Smooth muscle cell of the brain vasculature (primary cell): ENCODE measurements at regions not wholly inside any gene's neighbourhood (a gene's known extent, or its start where the extent isn't known, plus 50 kb on each side); places are given as distances from the start of the nearest gene placed in this dataset.
"Not testable (repeated sequence)": the region's sequence is repeated elsewhere in the genome, so short reads cannot be mapped to it uniquely, and the experiment has no call there.

Source experiments
- DNase-seq: peaks from one replicate; pipeline ENCODE4 v3.0.0-alpha.2; 2012; ENCODE audit warnings: low read depth, low spot score

DNA sequence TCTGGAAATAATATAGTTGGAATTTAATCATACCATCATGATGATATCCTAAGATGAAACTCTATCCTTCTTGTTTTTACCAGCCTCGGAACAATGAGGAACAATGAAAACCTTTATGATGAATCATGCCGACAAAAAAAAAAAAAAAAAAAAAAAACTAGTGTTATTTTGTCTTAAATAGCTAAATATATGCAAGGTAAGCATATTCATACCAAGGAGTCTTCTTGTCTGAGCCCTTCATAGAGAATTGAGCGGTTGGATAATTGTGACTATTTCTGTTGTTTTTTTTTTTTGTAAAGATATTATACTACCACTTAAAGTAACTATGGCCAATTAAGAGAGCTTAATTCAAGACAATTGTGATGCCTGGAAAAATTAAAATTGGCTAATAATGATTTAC lies 244.0 kb upstream of the PCDH9 start:
- no peak for DNase-seq

DNA sequence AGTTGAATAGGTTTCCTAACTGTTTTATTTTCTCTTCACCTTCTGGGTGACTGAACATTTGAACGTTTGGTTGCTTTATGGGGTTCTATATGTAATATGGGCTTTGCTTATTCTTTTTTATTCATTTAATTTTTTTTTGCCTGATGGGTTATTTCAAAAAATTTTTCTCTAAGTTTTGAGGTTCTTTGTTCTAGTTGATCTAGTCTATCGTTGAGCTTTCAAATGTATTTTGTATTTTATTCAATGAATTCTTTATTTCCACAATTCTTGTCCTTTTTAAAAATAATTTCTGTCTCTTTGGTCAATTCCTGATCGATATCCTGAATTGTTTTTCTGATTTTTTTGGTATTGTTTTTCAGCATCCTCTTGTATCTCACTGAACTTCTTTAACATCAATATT lies 239.5 kb upstream of the PCDH9 start:
- DNase-seq = no peak

DNA sequence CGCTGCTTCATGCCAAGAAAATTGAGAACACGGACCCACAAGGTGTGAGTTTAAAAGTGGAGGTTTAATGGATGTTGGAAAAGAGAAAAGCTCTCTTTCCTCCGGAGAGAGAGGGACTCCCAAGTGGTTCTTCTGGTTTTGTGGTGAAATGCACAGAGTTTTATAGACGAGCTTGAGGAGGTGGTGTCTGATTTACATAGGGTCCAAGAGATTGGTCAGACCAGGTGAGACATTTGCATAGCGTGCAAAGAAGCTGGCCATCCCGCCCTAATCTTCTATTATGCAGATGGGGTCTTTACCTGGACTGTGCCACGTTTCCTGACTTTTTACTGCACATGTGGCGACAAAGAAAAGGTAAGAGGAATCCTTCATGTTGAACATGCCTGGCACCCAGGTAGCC lies 236.4 kb upstream of the PCDH9 start:
- DNase-seq = no peak

DNA sequence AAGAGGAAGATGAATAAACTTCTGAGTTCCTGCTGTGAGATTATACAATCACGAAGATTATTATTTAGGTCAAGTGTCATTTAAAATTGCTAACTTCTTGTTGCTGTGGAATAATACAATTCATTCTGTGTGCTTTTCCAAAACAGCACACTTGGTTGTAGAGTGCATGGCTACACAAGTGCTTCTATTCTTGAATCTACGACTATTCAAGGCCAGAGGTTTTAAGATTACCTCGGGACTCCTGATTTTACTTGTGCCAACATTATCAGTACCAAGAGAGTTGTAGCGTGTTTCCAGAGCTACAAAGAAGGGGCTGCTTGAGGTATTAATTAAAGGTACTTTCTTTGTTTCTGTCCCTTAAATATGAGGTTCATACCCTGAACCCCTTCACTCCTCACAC lies 234.0 kb upstream of the PCDH9 start:
- DNase-seq = no peak

DNA sequence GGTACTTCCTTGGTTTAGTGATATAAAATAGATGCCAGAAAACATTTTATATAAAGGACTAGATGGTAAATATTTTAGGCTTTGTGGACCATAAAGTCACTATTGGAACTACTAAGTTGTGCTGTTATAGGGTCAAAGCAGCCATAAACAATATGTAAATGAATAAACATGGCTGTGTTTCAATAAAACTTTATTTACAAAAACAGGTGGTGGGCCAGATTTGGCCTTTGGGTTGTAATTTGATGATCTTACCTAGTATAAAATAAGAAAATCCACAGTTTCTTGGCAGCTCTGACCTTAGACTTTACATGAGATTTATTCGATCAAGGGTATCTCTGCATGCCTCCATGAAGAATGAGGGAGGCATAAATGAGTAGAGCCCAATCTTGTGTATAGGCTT lies 232.0 kb upstream of the PCDH9 start:
- DNase-seq = no peak

DNA sequence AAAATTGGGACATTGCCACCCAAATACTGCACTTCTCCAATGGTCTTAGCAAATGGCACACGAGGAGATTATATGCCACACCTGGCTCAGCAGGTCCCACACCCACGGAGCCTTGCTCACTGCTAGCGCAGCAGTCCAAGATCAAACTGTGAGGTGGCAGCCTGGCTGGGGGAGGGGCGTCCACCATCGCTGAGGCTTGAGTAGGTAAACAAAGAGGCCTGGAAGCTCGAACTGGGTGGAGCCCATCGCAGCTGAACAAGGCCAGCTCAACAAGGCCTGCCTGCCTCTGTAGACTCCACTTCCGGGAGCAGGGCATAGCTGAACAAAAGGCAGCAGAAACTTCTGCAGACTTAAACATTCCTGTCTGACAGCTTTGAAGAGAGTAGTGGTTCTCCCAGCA lies 222.4 kb upstream of the PCDH9 start:
- DNase-seq = not testable (repeated sequence)

DNA sequence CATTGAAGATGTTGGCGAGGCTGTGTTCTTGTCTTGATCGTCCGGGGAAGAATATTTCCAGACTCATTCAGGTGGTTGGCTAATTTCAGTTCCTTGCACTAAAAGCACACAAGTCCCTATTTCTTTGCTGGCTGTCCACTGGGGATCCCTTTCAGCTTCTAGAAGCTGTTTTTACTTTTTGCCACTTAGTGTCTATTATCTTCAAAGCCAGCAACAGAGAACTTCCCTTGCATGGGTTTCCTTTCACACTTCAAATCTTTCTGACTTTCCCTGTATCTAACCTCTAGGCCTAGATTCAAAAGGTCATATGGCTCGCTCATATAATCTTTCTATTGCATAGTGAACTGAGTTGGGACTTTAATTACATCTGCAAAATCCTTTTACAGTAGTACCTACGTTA lies 215.3 kb upstream of the PCDH9 start:
- DNase-seq = no peak

DNA sequence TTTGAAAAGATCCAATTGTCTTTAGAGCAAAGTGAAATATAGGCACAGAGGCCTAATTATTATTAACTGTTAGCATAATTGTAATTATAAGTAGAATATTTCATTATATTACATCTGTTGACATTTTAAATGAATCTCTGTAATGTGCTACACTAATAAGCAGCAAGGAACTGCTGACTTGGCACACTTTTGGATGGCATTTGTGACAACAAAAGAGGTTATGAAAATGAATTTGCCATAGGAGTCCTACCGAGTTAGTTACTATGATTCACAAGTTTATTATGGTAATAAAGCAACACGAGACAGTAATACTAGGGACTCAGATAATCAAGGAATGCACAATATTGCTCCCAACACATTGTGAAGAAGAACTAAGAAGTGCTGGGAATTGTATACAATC lies 213.8 kb upstream of the PCDH9 start:
- no peak for DNase-seq

DNA sequence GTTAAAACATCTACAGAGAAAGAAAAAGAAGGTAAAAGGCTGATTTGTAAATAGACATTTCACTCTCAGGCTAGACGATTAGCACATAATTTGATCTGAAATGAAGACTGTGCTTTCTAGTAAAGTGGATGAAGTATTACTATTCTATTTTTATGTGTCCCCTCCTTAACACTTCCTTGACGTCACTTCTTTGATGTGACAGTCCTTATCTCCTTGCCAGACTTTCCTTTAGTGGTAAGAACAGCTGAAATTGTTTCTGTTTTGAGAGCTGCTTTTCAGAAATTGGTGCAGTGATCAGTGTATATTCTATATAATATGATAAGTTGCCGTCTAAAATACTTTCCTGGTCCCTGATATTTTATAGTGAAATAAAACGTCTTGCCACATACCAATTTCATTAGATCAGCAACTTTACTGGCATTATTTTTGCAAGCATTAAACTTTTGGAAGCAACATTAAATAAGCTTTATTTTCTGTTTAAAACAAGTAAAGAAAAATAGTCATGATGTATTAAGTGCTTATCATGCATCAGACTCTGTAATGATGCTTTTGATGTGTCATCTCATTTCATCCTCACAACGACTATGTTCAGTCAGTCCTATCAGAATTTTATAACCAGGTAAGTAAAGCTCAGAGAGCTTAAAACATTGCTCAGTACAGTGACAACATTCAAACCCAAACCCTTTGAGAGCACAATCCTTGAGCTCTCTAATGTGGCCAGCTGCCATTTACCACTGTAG lies 210.3 kb upstream of the PCDH9 start:
- DNase-seq = no peak

DNA sequence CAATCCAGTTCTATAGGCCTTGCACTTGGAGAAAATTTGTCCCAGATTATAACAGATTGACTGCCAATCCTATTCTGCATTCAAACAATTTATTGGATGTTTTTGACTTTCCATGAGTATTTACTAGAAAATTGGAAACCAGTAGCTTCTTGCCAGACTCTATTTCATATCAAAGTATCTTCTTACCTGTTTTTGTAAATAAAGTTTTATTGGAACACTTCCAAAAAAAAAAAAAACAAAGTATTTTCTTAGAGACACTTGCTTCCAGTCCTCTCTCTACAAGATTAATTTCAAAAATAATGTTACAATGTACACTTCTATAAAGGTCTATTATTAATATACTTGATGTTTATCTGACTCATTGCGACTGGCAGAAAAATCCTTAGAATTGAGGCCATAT lies 209.2 kb upstream of the PCDH9 start:
- DNase-seq = no peak

DNA sequence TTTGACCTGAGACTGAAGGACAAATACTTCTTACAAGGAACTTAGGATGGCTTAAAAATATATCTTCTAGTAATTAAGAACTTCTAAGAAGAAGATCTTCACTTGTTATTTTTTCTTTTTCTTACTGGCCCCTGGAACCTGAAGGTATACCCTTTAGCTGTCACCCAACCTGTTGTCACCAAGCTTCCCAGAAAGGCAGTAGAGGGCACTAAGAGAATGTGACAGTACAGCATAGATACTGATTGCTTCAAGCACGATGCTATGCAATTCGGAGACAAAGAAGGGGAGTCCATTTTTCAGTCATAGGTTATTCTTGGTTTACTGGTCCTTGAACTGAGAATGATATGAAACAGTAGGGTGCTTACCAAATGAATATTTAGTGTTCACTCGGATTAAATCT lies 208.3 kb upstream of the PCDH9 start:
- no peak for DNase-seq

DNA sequence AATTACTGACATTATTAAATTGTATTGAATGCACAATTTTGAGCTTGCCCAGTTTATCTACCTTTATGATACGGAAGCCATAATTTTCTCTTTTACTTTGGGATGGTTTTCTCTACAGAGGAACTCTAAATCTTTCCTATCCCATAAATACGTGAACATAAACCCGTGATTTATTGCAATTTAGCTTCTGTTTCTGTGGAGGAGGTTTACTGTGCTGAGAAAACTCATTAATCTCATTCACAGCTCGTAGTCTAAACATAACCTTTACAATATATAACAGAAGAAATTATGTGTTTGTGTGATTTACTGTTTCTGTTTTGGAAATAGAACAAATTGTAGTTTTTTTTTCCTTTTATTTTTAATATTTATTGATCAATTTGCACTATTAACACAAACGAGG lies 207.1 kb upstream of the PCDH9 start:
- no peak for DNase-seq

DNA sequence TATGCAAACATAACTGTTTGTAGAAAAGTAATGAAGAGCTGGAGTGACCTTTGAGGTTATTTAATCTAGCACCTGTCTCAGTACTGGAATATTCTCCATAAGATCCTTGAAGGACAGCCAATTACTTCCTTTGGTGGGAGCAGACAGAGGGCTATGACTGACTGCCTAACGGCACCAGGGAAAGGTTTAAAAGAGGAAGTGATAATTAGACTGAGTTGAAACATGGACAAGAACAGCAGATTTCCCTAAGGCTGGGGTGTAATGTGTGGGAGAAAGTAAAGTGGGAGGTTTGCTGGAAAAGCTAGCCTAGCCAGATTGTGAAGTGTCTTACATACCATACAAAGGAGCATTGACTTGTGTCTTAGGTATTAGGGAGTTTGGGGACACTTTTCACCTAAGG lies 191.3 kb upstream of the PCDH9 start:
- DNase-seq = no peak

DNA sequence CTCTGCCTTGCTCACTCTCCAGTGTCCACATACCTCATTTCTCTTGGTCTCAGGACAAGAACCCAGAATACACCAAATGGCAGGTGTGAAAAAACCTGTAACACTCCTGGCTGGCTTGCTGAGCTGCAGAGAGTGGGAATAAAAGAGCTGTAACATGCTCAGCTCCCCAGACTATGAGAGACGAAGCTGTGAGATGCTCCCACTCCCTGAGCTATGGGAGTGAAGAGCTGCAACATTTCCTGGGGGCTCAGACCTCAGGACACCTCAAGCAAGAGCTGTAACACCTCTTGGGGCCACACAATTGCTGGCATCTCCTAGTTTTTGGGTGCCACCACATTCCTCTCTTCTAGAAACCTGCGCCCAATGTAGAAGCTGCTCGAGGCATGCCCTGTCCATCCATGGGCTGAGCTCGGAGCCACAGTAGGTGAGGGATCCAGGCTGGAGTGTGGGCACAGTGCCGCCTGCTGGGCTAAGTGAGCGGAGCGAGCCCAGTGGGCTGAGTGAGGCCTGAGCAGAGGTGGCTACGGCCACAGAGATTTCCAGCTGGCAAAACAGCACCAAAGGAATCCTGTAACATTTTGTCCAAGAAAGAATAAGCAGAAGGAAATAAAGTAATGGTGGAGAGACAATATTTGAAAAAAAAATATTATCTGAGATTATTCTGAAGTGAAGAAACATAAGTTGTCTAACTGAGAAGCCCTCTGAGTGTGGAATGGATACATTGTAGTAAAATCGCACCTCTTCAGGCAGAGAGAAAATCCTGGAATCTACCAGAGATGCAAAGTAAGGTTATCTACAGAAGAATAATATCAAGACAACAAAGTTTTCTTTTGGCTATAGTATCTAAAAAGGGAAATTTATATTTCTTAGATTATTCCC lies 186.2 kb upstream of the PCDH9 start:
- DNase-seq = no peak

DNA sequence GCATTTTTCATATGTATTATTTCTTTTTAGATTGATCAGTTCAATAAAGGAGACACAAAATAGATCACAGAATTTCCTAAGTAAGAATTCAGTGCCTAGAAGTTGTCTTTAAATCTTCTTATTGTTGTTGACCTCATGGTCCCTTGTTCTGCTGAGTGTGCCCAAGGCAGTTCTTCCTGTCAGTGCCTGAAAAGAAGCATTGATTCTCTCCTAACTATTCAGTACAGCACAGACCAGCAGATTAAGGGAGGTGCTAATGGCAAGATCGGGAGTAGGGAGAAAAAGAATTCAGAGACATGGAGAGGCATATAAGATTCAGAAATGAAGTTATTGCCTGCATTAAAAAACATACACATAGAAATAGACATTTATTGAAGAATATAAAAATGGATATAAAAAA lies 180.5 kb upstream of the PCDH9 start:
- no peak for DNase-seq

DNA sequence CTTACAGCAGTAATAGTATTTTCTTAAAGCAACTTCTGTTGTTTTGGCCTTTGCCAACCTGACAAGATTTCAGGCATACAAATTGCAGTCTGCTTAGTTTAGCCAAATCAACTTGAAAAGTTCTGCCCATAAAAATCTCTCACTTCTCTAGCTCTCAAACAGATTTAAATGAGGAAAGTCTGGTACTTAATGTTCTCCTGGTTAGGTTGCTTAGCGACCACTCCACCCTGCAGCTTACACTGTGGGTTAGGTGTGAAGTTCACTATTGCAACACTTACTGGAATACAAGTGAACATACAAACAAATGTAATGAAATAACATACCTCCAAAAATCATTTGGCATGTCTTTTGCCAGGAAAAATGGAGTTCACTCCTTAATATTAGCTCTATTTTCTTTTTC lies 178.7 kb upstream of the PCDH9 start:
- no peak for DNase-seq

DNA sequence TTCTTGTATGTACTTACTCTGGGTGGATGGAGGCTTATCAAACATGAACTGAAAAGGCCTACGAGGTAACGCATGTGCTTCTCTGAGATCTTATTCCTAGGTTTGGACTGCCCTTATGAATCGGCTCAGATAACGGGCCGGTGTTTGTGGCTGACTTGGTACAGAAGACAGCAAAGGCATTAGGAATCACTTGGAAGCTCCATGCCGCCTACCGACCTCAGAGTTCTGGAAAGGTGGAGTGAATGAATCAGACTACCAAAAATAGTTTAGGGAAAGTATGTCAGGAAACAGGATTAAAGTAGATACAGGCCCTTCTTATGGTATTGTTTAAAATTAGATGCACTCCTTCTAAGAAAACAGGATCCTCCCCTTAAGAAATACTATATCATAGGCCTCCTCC lies 172.4 kb upstream of the PCDH9 start:
- no peak for DNase-seq

DNA sequence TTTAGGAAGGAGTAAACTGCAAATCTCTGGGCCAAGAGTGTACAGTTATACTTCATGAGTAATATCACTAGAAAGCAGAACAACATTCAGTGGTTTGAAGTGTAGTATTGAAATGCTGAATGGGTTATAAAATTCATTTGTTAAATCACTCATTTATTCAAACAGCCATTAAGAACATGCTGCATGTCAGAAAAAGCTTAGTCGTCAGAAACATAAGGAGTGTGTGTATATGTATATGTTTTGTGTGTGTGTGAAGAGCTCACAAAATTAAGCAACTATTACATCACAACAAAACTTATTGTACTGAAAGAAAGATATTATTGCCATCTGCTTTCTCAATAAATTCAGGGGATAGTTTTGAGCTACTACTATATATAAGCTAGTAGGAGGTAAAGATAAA lies 165.4 kb upstream of the PCDH9 start:
- DNase-seq = no peak

DNA sequence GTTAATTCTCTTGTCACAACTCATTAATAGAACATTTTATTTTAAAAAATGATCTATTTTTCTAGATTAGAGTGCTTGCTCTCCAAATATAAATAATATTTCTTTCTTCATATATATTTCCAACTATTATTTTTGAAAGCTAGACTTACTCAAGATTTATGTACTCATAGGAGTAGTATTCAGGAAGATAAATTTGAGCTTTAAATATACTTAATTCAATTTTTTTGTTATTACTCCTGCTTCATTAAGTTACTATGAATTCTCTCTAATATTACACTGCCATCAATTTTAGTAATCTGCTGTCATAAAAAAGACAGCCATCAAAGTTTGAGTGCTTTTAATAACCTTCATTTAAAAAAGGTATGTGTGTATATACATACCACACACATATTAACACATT lies 161.9 kb upstream of the PCDH9 start:
- no peak for DNase-seq

DNA sequence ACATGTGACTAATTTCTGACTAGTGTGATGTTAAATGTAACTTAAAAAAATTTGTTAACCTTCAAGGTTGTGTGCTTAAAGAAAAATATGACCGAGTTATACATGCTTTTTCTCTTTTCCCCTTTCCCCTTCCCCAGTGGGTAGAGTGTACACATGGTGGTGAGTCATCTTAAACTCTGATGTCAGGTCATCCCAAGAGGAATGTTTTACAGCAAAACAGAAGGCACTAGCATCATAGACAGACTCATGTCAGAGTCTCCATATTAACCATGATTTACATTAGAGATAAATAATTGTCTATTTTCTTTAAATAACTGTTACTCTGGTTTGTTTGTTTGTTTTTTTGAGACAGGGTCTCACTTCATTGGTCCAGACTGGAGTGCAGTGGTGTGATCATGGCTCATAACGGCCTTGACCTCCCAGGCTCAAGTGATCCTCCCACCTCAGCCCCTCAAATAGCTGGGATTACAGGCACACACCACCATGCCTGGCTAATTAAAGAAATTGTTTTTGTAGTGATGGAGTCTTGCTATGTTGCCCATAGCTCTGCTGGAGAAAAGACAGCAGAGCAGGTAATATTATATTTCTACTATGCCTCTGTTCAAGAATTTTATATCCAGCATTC lies 160.4 kb upstream of the PCDH9 start:
- DNase-seq = peak; percentile 35

DNA sequence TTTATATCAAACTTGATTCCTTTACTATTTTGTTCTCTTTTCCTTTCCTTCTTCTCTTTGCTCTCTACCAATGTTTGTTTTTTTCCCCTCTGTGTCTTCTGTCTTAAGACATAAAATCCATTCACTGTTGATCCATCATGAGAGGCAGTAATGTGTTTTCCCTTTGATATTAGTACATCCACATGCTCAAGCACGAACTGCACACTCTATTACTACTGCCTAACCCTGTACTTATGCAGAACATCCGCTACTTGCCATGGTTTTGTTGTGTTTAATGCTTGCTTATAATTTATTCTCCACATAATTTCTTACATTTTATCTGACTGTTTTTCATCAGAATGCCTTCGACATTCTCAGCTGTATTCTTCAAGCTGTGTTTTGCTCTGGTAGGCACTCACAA lies 159.0 kb upstream of the PCDH9 start:
- DNase-seq = no peak

DNA sequence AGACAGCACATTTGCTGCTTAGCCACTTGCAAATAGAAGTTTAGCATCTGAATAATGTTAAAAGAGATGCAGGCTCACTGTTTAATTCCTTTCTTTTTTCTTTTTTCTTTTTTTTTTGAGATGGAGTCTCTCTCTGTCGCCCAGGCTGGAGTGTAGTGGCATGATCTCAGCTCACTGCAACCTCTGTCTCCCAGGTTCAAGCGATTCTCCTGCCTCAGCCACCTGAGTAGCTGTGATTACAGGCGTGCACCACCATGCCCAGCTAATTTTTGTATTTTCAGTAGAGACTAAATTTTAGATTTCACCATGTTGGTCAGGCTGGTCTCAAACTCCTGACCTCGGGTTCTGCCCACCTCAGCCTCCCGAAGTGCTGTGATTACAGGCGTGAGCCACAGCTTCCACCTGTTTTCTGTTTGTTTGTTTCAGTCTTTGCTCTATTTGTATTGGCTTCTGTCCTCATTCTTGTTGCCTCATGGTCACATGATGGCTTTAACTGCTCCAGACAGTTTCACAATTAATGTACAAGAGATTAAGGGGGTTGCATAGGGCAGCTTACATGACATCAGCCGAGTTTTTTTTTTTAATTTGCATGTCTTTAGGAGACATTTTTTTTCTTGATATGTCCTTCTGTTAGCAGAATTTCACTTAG lies 153.1 kb upstream of the PCDH9 start:
- DNase-seq = not testable (repeated sequence)
